OCI-LY1 (cell line): ENCODE measurements at regions not wholly inside any gene's neighbourhood (a gene's known extent, or its start where the extent isn't known, plus 50 kb on each side); places are given as distances from the start of the nearest gene placed in this dataset.
"Not testable (repeated sequence)": the region's sequence is repeated elsewhere in the genome, so short reads cannot be mapped to it uniquely, and the experiment has no call there.

Source experiments
- EZH2 ChIP-seq: fragments of 200-600 bp; sonication (generic), shearing (Covaris generic); IDR thresholded peaks from 2 replicates; pipeline ENCODE4 v1.8.0; 2017; ENCODE audit warnings: borderline replicate concordance, mixed run types, mild to moderate bottlenecking, antibody characterized with exemption, low read length, moderate library complexity, mixed read lengths
- TF ChIP-seq, protein P1 (sequence below): fragments of 200-600 bp; sonication (generic), shearing (Covaris generic); IDR thresholded peaks from 2 replicates; pipeline ENCODE4 v1.5.1; 2017; ENCODE audit warnings: mild to moderate bottlenecking, antibody characterized with exemption, low read length, moderate library complexity, mixed read lengths

DNA sequence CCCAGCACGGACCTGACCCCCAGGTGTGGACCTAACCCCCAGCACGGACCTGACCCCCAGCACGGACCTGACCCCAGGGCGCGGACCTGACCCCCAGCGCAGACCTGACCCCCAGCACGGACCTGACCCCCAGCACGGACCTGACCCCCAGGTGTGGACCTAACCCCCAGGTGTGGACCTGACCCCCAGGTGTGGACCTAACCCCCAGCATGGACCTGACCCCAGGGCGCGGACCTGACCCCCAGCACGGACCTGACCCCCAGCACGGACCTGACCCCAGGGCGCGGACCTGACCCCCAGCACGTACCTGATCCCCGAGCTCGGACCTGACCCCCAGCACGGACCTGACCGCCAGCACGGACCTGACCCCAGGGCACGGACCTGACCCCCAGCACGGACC lies 99.4 kb downstream of the C16orf95 start:
- TF ChIP-seq, protein P1, sequence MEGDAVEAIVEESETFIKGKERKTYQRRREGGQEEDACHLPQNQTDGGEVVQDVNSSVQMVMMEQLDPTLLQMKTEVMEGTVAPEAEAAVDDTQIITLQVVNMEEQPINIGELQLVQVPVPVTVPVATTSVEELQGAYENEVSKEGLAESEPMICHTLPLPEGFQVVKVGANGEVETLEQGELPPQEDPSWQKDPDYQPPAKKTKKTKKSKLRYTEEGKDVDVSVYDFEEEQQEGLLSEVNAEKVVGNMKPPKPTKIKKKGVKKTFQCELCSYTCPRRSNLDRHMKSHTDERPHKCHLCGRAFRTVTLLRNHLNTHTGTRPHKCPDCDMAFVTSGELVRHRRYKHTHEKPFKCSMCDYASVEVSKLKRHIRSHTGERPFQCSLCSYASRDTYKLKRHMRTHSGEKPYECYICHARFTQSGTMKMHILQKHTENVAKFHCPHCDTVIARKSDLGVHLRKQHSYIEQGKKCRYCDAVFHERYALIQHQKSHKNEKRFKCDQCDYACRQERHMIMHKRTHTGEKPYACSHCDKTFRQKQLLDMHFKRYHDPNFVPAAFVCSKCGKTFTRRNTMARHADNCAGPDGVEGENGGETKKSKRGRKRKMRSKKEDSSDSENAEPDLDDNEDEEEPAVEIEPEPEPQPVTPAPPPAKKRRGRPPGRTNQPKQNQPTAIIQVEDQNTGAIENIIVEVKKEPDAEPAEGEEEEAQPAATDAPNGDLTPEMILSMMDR, result not testable (repeated sequence)
- not testable (repeated sequence) for TF ChIP-seq EZH2
